GM12878 (cell line): ENCODE measurements at regions not wholly inside any gene's neighbourhood (a gene's known extent, or its start where the extent isn't known, plus 50 kb on each side); places are given as distances from the start of the nearest gene placed in this dataset.

Source experiments
- ELK1 ChIP-seq: IDR thresholded peaks from 2 replicates; pipeline ENCODE4 v1.6.1; 2012; ENCODE audit warnings: low read depth, low read length, improper control_type of control experiment
- RB1 ChIP-seq: fragments of 450-650 bp; formaldehyde crosslinking; IDR thresholded peaks from 2 replicates; pipeline ENCODE4 v1.6.1; 2017; ENCODE audit warnings: mild to moderate bottlenecking, borderline replicate concordance
- ZNF274 ChIP-seq: IDR thresholded peaks from one replicate; pipeline ENCODE4 v1.8.0; 2011; ENCODE audit not compliant: insufficient read length, insufficient read depth
- TF ChIP-seq, protein P1 (sequence below), 3 experiments: IDR thresholded peaks in 2 of 3; conservative IDR thresholded peaks in 1 of 3; 2 replicates each; pipeline ENCODE4 v1.5.1; 2011; ENCODE audit warnings: low read depth in 3 of 3, low read length in 3 of 3, mild to moderate bottlenecking in 3 of 3, control low read depth in 2 of 3, moderate library complexity in 2 of 3, inconsistent platforms in 1 of 3, mixed read lengths in 1 of 3; ENCODE audit not compliant: control insufficient read depth in 2 of 3, insufficient read depth in 1 of 3; ENCODE audit errors: extremely low read depth in 1 of 3

- TF ChIP-seq ZNF274 (no peak), RB1 (no peak), ELK1 (no peak)
- TF ChIP-seq, protein P1, sequence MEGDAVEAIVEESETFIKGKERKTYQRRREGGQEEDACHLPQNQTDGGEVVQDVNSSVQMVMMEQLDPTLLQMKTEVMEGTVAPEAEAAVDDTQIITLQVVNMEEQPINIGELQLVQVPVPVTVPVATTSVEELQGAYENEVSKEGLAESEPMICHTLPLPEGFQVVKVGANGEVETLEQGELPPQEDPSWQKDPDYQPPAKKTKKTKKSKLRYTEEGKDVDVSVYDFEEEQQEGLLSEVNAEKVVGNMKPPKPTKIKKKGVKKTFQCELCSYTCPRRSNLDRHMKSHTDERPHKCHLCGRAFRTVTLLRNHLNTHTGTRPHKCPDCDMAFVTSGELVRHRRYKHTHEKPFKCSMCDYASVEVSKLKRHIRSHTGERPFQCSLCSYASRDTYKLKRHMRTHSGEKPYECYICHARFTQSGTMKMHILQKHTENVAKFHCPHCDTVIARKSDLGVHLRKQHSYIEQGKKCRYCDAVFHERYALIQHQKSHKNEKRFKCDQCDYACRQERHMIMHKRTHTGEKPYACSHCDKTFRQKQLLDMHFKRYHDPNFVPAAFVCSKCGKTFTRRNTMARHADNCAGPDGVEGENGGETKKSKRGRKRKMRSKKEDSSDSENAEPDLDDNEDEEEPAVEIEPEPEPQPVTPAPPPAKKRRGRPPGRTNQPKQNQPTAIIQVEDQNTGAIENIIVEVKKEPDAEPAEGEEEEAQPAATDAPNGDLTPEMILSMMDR (IDR thresholded peaks at IDR 0.05 in 2 of 3, conservative IDR thresholded peaks at IDR 0.05 in 1 of 3; ENCODE audit: control insufficient read depth in 2 of 3, extremely low read depth in 1 of 3, insufficient read depth in 1 of 3, low read depth in 3 of 3, low read length in 3 of 3) = no peak
Measured at GRCh38 chr5:10162468-10162867, 87.2 kb downstream of the ATPSCKMT start.
